Transverse colon (tissue), 4 donors: ENCODE measurements at regions not wholly inside any gene's neighbourhood (a gene's known extent, or its start where the extent isn't known, plus 50 kb on each side); places are given as distances from the start of the nearest gene placed in this dataset.

Source experiments
- EP300 ChIP-seq: sonication (generic); formaldehyde crosslinking; IDR thresholded peaks from one replicate; pipeline ENCODE4 v1.6.1; 2017; ENCODE audit warnings: antibody characterized with exemption, low read depth
- POLR2AphosphoS5 ChIP-seq, 3 donors: sonication (generic); formaldehyde crosslinking; IDR thresholded peaks; one replicate each; pipeline ENCODE4 v1.6.1; 2016; ENCODE audit warnings: antibody characterized with exemption in 3 of 3
- TF ChIP-seq, protein P1 (sequence below), 5 experiments: fragments of 200-600 bp in 3 of 5; fragments of 450-650 bp in 2 of 5; sonication (generic) in 3 of 5; IDR thresholded peaks; 1 replicate in 2 of 5; 2 replicates in 3 of 5; pipeline ENCODE4 v1.5.1; 2016 to 2017; ENCODE audit warnings: antibody characterized with exemption in 5 of 5, inconsistent platforms in 3 of 5, mild to moderate bottlenecking in 2 of 5, moderate library complexity in 1 of 5

- TF ChIP-seq EP300 = no peak
- TF ChIP-seq, protein P1, sequence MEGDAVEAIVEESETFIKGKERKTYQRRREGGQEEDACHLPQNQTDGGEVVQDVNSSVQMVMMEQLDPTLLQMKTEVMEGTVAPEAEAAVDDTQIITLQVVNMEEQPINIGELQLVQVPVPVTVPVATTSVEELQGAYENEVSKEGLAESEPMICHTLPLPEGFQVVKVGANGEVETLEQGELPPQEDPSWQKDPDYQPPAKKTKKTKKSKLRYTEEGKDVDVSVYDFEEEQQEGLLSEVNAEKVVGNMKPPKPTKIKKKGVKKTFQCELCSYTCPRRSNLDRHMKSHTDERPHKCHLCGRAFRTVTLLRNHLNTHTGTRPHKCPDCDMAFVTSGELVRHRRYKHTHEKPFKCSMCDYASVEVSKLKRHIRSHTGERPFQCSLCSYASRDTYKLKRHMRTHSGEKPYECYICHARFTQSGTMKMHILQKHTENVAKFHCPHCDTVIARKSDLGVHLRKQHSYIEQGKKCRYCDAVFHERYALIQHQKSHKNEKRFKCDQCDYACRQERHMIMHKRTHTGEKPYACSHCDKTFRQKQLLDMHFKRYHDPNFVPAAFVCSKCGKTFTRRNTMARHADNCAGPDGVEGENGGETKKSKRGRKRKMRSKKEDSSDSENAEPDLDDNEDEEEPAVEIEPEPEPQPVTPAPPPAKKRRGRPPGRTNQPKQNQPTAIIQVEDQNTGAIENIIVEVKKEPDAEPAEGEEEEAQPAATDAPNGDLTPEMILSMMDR (IDR thresholded peaks at IDR 0.05) = no peak
- no peak for TF ChIP-seq POLR2AphosphoS5 (IDR thresholded peaks at IDR 0.05)
Measured at GRCh38 chr11:57124505-57124904, 57.2 kb upstream of the LRRC55 start.
